Stimulated activated CD4-positive, alpha-beta T cell treated with anti-CD3 and anti-CD28 coated beads, TNF-alpha, amount 100 ng/mL, for 1 hour (primary cell): ENCODE measurements at regions not wholly inside any gene's neighbourhood (a gene's known extent, or its start where the extent isn't known, plus 50 kb on each side); places are given as distances from the start of the nearest gene placed in this dataset.

Source experiments
- DNase-seq, 3 donors: peaks; one replicate each; pipeline ENCODE4 v3.0.0-alpha.2; 2020; ENCODE audit warnings: low read depth in 3 of 3, low spot score in 1 of 3

GRCh38 chr5:133696782-133697507 is 84.6 kb upstream of the FSTL4 start:
- no peak for DNase-seq

DNA sequence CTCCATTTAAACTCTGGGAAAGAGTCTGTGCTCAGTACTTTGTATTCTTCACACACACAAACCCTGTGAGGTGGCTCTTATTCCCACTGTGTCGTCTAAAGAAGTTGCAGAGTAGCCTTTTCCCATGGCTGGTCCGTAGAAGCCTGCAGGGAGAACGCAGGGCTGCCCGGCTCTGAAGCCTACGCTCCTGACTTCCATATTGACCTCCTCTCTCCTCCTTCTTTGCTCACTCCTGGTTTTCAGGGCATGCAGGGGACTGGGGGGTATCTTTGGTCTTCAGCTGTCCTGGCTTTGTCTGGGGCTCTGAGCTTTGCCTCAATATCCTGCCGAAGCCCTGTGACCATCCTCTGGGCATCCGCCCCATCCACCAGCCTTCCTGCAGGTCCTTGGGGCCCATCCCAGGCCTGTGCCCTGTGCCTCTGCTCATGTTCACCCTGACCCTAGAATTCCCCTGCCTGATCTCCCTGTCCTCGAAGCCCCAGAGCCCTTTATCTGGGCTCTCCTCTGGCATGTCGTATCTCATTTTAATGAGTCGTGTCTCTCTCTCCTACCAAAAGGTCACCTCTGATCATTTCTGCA is 83.8 kb upstream of the FSTL4 start:
- no peak for DNase-seq

DNA sequence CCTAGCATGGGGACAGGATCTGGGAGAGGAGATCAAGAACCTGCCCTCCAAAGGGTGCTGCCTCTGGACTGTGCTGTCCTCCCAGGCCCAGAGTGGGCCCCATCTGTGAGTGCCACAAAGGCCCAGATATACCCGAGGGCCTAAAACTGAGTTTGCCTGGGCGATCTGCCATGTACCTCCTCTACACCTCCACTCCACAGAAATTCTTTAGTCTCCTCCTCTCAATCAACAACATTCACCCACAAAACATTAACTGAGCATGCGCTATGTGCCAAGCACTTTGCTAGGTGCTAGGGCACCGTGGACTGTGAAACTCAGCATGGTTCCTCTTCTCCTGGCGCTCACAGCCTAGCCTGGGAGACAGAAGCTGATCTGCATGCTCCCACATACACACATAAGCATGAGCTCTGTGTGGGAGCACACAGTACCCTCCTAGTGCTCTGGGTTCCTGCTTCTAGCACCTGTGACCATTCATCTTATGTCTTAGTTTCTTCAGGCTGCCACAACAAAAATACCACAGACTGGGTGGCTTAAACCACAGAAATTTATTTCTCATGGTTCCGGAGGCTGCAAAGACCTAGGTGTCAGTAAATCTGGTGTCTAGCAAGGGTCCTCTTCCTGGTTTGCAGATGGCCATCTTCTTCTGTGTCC is 82.0 kb upstream of the FSTL4 start:
- DNase-seq: no peak

DNA sequence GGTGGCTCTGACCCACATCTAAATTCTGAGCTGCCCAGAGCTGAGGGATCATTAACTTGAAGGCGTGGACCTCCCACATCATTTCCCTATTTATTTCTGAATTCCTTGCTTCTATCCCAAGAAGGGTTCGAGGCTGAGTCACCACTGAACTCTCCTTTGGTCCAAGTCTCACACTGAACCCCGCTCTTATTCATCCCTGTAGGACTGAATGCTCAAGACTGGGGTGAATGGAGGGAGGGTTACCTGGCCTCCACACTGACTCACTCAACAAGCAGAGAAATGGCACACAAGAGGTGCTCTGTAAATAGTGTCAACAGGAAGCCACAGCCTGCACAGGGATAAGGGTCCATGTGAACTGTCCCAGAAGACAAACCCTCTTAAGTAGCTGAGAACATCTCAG is 79.1 kb upstream of the FSTL4 start:
- no peak for DNase-seq

DNA sequence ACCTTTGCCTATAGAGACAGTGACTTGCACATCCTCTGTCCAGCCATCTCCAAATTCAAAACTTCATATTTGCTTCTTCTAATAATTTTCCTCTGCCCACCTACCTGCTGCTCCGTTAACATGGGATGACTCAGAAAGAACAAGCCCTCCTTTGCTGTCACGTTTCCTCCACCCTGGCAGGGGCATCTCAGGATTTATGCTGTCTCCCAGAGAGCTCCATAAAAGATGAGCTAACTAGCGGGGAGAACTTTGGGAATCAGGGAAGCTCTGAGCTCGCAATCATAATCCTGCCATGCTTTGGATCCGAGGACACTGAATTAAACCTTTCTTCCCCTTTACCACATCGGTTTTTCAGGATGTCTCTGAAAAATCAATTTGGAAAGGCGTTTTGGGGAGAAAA is 78.4 kb upstream of the FSTL4 start:
- no peak for DNase-seq

DNA sequence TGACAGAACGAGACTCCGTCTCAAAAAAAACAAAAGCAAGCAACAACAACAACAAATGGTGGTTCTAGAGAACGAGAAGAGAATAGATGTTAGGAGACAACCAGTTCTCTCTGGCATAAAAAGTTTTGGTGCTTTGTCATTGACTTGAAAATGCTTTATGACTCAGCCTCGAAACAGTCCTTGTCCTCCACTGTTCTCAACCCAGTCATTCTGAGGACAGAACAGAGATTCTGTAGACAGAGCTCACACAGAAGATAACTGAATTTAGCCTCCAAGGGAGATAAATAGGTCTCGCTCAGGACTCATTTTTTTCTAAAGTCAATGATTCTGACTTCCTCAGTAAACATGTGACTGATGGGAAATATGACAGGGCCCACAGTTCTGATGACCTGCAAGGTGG is 76.0 kb upstream of the FSTL4 start:
- no peak for DNase-seq

GRCh38 chr5:133687212-133688061 is 75.1 kb upstream of the FSTL4 start:
- DNase-seq: no peak

GRCh38 chr5:133686566-133686965 is 74.2 kb upstream of the FSTL4 start:
- no peak for DNase-seq

GRCh38 chr5:133685402-133686018 is 73.2 kb upstream of the FSTL4 start:
- DNase-seq: no peak

DNA sequence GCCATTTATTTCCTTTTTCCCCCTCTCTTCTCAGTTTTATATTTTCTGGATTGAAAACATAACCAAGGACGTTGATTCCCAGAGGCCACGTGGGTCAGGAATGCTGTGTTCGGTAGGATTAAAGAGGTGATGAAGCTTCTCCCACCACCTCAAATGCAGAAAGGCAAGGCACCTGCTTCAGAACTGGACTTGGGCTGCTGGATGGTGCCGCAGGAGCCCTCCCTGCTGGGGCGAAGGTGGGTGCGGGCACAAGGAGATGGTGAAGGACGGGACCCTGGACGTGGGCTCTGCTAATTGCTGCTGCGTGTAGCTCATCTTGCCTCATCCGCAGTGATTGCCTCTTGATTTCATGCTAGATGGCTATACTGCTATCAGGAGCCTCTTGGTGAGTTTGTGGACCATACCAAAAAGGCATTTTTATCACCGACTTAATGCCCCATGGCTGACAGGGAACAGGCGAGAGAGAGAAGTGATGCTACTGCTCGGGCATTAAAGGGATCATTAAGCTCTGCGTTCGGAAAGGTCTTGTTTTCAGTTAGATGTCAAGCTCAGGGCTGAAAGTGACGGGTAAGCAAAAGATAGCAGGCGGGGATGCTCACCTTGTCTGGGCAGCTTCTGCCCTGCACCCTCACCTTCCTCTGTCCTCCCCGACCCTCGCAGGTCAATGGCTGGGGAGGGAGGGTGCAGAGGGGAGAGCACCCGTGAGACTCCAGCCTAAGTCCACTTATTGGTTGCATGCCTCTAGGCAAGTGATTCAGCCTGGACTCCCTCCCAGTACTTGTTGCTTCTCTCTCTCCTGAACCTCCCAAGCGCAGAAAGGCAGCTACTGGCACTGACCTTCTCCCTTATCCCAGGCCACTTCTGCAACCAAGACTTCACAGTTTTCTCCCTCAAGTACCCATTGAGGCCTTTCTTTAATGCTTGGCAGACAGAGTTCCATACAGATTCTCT is 71.6 kb upstream of the FSTL4 start:
- DNase-seq: no peak

- DNase-seq: no peak
These were observed 70.1 kb upstream of the FSTL4 start for GRCh38 chr5:133682451-133682850.

GRCh38 chr5:133681896-133682295 is 69.6 kb upstream of the FSTL4 start:
- no peak for DNase-seq

GRCh38 chr5:133680830-133681565 is 68.7 kb upstream of the FSTL4 start:
- DNase-seq: no peak

DNA sequence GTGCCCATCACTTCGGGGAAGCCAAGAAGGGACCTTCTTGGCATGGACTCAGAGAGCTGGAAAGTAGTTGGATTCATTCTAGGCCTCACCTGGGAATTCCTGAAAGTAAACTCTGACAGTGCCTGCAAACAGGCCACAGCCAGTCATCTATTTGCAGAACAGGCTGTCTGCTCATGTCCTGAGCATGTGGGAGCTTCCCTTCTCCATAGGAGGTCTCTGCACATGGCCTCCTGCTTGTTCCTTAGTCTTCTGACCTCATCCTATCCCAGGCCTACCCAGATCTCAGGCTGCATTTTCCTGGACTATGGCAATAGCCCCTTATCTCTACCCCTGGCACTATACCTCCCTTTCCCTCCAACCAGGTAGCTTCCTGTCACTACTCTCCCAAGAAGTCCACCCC is 67.2 kb upstream of the FSTL4 start:
- DNase-seq: no peak

DNA sequence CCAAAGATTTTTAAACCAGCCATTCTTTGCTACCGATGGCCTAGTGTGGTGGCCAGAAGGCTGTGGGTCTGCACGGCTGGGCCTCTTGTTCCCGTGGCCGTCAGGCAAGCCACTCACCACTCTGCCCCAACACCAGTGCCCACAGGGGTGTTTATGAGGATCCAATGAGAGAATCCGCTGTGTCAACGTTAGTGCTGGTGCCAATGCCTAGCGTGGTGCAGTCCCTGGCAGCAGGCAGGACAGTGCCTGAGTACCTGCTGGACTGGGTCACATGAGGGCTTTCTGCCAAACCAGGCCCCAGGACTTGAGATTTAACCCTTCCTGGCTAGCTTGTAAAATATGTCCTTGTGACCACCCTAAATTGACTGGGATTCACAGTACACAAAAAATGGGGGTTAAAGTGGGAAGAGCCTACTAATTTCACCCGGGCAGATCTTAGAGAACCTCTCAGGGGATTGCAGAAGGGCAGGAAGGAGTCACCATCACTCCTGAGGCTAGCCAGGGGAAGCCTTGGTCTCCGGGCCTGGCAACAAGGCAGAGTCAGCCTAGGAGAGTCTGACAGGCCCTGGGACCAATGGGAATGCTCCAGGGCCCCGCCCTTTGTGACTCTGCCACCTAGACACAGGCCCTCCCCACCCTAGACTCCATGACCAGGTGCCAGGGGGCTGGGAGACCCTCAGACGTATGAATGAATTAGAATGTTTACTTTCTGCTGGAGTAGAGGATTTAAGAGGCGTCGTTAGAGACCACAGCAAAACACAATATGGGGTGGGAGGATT is 63.2 kb upstream of the FSTL4 start:
- DNase-seq: no peak

- no peak for DNase-seq
These were observed 58.0 kb upstream of the FSTL4 start for GRCh38 chr5:133670336-133670735.

DNA sequence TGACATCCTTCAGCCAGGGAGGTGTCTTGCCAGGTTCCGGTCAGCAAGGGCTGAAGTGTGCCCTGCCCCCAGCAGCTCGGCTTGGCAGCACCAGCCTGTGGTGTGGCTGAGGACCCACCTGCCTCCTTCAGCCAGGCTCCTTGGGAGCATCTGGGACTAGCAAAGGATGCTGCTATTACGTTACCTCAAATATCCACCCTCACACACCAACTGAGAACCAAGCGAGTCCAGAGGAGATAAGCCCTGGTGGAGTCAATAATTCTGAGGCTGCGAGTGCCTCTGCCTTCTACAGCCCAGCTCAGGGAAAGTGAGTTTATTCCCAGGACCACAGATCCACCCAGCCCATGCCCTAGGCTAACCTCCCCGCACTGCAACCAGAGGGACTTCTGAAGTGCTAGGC is 57.1 kb upstream of the FSTL4 start:
- DNase-seq: no peak

DNA sequence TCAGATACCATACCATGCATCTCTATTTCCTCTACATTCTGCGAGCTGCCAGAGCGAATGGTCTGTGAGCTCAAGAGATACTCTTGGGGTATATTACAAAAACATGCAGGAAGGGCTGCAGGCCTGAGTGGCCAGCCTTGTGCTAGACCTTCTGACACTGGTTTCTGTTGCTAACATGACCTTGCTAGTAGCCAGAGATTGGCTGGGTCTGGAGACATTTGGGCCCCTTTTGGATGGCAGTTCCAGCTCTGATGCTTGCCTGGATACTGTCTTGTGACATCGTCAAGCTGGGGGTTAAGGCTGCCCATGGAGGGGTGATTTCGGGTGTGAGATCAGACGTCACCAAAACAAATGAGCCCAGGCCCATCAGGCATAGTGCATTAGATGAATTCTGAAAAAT is 56.1 kb upstream of the FSTL4 start:
- no peak for DNase-seq

GRCh38 chr5:133667217-133667616 is 54.9 kb upstream of the FSTL4 start:
- DNase-seq: no peak
